Activated CD4-positive, CD25-positive, alpha-beta regulatory T cell treated with anti-CD3 and anti-CD28 coated beads, Interleukin-2, amount 50 U/mL, for 24 hours (primary cell): ENCODE measurements at regions not wholly inside any gene's neighbourhood (a gene's known extent, or its start where the extent isn't known, plus 50 kb on each side); places are given as distances from the start of the nearest gene placed in this dataset.
"Not testable (repeated sequence)": the region's sequence is repeated elsewhere in the genome, so short reads cannot be mapped to it uniquely, and the experiment has no call there.

Source experiments
- ATAC-seq, 2 donors: fragments of 150-1000 bp; cut with Tn5 transposase; one replicate each; pipeline ENCODE4 v1.10.0; 2021; ENCODE audit warnings: mild to moderate bottlenecking in 1 of 2, moderate library complexity in 1 of 2

- ATAC-seq: not testable (repeated sequence)
Measured at GRCh38 chrY:22113990-22114389, 68.7 kb downstream of the RBMY1F start.

DNA sequence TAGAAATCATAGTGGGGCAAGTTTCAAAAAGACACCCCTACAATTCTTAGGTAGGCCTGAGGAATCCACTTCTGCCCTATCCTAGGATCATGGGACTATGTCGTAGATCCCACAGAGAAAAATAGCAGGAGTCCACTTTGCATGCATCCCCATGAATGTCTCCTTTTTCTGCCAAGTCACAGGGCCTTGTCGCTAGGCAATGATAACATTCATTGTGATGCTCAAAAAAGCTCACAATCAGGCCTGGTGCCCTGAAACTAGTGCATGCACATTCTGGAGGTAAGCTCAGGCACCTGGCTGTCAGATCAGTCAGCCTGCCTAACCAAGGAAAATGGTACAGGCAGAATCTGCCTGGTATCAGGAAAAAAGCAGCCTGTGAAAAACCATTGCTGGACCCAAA is 74.6 kb downstream of the RBMY1F start:
- not testable (repeated sequence) for ATAC-seq

- not testable (repeated sequence) for ATAC-seq
Measured at GRCh38 chrY:22101547-22101946, 81.2 kb downstream of the RBMY1F start.

- ATAC-seq: not testable (repeated sequence)
Measured at GRCh38 chrY:22097310-22097709, 85.4 kb downstream of the RBMY1F start.

DNA sequence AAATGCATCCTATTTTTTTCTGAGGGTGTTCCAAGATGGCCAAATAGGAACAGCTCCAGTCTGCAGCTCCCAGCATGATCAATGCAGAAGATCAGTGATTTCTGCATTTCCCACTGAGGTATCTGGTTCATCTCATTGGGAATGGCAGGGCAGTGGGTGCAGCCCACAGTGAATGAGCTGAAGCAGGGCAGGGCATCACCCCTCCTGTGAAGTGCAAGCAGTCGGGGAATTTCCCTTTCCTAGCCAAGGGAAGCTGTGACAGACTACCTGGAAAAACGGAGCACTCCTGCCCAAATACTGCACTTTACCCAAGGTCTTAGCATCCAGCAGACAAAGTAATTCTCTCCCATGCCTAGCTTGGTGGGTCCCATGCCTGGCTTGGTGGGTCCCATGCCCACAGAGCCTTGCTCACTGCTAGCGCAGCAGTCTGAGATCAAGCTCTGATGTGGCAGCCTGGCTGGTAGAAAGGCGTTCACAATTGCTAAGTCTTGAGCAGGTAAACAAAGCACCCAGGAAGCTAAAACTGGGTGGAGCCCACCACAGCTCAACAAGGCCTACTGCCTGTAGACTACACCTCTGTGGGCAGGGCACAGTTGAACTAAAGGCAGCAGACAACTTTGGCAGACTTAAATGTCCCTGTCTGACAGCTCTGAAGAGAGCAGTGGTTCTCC is 96.6 kb downstream of the RBMY1F start:
- not testable (repeated sequence) for ATAC-seq

DNA sequence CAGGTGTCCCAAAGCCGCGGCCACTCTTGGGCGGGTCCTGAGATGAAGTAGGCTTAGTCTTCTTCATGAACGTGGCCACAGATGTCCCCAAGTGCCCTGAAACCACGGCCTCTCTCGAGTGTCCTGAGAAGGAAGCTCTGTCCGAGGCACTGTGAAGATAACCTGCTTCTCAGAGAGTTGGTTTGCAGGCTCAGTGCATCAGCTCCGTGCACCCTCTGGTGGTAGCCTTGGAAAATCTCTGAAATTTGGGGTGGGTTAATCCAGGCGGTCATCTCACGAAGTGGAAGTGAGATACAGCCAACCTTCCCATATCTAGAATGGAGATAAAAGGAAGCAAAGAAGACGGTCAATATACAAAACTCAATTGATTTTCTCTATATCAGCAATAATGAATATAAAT is 110.5 kb downstream of the RBMY1F start:
- ATAC-seq: not testable (repeated sequence)

- not testable (repeated sequence) for ATAC-seq
Measured at GRCh38 chrY:22060149-22060548, 122.6 kb downstream of the RBMY1F start.

DNA sequence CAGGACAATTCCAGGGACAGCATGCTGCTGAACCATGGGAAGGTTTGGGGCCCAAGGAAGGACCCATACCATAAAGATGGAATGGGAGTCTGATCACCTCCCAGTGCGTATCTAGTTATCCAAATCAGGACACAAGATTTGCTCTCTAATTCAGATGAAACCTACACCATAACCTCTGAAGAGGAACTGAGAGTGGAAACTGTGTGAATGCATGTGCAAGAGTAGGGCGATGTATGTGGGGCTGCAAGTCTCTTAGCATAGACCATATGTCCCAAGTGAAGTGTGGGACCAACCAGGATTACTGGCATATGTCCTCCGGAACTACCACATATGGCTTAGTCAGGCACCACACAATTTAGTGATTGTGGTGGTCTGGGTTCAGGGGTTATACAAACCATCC is 95.2 kb upstream of the RBMY1E start:
- not testable (repeated sequence) for ATAC-seq

GRCh38 chrY:22001163-22001562 is 83.3 kb upstream of the RBMY1E start:
- ATAC-seq: not testable (repeated sequence)

DNA sequence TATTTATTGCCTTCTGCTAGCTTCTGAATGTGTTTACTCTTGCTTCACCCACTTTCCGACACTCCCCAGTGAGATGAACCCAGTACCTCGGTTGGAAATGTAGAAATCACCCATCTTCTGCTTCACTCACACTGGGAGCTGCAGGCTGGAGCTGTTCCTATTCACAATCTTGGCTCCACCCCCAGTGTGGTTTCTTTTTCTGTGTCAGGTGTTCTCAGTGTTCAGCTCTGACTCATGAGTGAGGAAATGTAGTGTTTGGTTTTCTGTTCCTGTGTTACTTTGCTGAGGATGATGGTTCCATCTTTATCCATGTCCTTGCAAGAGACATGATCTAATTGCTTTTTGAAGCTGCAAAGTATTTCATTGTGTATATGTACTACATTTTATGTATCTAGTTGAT is 69.4 kb upstream of the RBMY1E start:
- peak in 1 of 2 donors; percentile 70 for ATAC-seq

DNA sequence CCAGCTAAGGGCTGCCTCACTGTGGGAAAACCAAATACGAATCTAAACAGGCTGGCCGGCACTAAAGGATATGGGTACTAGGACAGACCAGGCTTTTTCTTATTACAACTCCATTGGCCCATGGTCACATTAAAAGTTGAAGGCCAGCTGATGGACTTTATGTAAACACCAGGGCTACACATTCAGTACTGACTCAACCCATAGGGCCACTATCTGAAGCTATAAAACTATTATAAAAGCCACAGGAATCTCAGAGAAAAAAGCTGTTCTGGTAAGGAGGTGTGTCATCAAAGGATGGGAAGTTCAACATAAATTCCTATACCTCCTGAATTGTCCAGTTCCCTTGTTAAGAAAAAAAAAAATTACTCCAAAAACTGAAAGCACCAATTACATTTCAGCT is 63.1 kb upstream of the RBMY1E start:
- ATAC-seq: not testable (repeated sequence)

- ATAC-seq: not testable (repeated sequence)
Measured at GRCh38 chrY:21980348-21980747, 62.5 kb upstream of the RBMY1E start.

DNA sequence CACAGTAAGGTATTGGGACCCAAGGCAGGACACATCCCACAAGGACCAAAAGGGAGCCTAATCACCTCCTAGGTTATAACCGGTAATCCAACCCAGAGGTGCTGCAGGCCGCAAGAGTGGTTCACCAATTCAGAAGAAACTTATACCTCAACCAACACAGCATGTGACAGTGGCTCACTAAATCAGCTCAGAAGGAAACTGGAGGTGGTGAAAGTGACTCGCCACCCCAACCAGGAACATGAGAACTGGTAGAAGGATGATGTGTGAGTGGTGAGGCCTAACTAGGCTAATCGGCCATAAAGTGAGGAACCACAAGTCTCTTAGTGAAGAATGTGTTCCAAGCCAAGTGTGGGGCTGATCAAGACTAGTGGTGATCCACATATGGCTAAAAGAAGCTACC is 61.3 kb upstream of the RBMY1E start:
- peak in 1 of 2 donors; percentile 45 for ATAC-seq

GRCh38 chrY:21978204-21978603 is 60.4 kb upstream of the RBMY1E start:
- ATAC-seq: not testable (repeated sequence)
